Ramos (cell line): ENCODE measurements at regions not wholly inside any gene's neighbourhood (a gene's known extent, or its start where the extent isn't known, plus 50 kb on each side); places are given as distances from the start of the nearest gene placed in this dataset.

Source experiments
- in situ Hi-C: fragments of 300-500 bp; cut with MboI; formaldehyde crosslinking; loops from one replicate; pipeline ENCODE4 v1.14.3; 2022; ENCODE audit warnings: low sequenced_read_pairs; ENCODE audit not compliant: unreplicated experiment

DNA sequence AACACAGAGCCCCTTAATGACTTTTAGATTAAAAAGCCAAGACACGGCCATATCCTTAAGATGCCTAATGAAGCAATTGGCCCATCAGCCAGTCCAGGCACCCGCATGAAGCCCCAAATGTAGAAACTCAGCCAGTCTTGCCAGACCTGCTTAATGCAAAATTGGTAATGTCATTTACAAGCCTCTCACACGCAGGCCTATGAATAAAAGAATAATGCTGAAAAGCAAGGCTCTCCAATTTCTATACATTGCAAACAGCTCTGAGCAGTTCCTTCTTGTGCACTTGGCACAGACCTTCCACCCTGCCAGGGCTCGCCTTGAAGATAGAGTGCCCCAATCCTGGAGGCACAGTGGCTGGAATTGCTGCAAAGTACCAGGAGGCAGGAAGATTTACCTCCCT lies 498.9 kb downstream of the NPHP4 start:
- in situ Hi-C loops, result no loop called here

GRCh38 chr1:5492846-5493245 lies 499.4 kb downstream of the NPHP4 start:
- in situ Hi-C loops, result no loop called here

DNA sequence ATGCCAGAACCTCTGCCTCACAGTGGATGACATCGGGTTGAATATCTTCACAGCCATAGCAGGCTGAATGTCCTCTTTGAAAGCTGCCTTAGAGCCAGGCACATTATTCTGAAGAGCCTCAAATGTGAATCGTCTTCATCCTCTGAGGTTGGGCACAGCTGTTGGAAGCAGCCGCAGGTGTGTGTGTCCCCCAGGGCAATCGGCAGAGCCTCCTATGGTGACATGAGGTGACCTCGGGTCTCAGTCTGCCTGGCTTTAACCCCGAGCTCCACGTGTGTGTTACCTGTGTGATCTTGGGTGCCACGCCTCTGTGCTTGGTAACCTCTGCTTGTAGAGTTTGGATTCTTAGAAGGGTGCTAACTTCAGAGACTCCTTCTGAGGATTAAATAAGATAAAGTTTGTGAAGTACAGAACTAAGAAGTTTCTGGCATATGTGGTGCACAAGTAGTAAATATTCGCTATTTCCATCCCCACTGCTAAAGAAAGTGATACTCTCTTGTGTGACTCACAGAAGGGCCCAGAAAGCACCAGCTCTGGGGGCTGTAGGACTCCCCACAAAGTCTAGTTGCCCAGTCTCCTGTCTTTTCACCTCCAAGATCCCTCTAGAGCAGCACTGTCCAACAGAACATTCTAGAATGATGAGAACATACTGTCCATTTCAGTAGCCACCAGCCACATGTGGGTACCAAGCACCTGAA lies 500.9 kb downstream of the NPHP4 start:
- in situ Hi-C loops, result no loop called here

GRCh38 chr1:5490635-5491034 lies 501.6 kb downstream of the NPHP4 start:
- in situ Hi-C loops, result no loop called here

GRCh38 chr1:5488448-5488847 lies 503.8 kb downstream of the NPHP4 start:
- in situ Hi-C loops, result no loop called here

GRCh38 chr1:5485968-5486696 lies 506.1 kb downstream of the NPHP4 start:
- in situ Hi-C loops, result no loop called here

DNA sequence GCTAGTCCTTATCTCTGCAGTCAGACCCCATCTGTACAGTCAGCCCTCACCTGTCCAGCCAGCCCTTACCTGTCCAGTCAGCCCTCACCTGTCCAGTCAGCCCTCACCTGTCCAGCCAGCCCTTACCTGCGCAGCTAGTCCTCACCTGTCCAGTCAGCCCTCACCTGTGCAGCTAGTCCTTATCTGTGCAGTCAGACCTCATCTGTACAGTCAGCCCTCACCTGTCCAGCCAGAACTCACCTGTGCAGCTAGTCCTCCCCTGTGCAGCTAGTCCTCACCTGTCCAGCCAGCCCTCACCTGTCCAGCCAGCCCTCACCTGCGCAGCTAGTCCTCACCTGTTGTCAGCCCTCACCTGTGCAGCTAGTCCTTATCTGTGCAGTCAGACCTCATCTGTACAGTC lies 506.8 kb downstream of the NPHP4 start:
- in situ Hi-C loops, result no loop called here

- in situ Hi-C loops, result no loop called here
Observed at GRCh38 chr1:5484451-5485165, 507.6 kb downstream of the NPHP4 start.

DNA sequence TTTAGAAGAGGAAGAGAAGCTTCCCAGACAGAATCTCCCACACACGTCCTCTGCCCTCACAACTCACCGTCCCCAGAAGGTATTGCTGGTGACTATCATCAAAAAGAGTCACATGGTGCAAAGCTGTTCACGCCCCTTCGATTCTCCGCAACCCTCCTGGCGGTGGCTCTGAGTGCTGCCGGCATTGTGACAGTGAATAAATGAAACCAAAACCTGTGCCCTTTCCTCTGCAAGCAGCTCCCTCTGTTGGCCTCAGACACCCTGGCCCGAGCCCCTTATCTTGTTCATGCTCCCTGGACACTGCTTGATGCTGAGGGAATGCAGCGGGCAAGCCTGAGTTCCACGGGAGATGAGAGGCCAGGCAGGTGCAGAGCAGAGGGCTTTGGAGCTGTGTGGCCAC lies 510.3 kb downstream of the NPHP4 start:
- in situ Hi-C loops, result no loop called here

- in situ Hi-C loops, result no loop called here
Observed at GRCh38 chr1:5480906-5481305, 511.3 kb downstream of the NPHP4 start.

GRCh38 chr1:5479876-5480646 lies 512.2 kb downstream of the NPHP4 start:
- in situ Hi-C loops, result no loop called here

DNA sequence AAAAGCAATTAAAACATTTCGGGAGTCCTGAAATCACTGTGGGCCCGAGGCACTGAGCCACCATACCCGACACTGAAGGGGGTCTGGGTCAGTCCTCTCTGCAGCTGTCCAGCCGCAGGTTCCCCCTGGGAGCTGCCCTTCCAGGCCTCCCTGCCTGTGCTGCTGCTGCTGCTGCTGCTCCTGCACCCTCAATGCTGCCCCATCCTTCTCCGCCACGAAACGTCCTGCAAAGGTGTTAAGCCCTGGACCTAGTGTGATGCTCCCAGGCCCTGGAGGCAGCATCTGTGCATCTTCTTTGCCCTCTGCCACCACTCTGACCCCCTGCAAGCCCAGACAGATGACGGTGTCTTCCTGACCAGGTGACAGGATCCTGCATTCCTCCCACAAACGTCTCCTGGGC lies 513.3 kb downstream of the NPHP4 start:
- in situ Hi-C loops, result no loop called here

DNA sequence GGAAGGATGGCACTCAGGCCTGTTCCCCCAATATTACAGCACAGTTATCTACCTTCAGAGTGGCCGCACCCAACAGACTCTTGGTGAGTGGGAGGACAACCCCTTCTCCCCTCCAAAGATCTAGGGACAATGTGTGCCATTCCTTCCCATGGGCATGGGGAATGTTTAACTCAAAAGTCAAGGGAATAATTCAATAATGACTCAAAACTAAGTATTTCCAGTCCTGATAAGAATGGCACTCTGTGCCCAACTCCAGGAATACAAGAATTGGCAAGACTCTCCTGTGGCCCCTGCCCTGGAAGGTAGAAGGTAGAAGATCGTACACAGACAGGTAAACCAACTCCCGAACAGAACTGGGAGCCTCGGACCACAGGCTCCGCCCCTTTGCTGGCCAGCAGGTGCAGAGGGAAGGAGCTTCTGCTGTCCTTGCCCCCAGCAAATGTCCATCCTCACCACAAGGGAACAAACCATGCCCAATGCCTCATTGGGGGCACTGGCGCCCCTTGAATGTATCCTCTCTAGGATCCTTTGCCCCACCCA lies 514.0 kb downstream of the NPHP4 start:
- in situ Hi-C loops, result no loop called here

- in situ Hi-C loops, result no loop called here
Observed at GRCh38 chr1:5477716-5478115, 514.5 kb downstream of the NPHP4 start.

GRCh38 chr1:5475572-5475971 lies 516.7 kb downstream of the NPHP4 start:
- in situ Hi-C loops, result no loop called here

DNA sequence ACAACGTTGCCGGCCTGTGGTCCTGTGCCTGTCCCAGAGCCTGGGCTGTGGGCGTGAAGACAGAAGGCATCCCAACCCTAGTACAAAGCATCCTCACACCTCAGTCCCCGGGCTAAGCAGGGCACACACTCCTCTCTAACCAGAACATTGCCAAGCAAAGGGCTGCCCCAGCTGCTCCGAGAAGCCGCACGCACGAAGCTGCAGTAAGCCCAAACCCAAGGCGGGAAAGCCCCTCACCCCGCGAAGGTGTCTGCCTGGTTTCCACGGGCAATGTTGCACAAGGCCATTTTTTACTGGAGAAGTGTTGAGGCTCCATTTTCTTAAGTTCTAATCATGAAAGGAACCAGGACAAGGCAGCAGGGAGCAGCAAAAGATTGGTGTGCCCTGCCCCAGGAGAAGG lies 519.0 kb downstream of the NPHP4 start:
- in situ Hi-C loops, result no loop called here

GRCh38 chr1:5466487-5466886 lies 525.7 kb downstream of the NPHP4 start:
- in situ Hi-C loops, result no loop called here

DNA sequence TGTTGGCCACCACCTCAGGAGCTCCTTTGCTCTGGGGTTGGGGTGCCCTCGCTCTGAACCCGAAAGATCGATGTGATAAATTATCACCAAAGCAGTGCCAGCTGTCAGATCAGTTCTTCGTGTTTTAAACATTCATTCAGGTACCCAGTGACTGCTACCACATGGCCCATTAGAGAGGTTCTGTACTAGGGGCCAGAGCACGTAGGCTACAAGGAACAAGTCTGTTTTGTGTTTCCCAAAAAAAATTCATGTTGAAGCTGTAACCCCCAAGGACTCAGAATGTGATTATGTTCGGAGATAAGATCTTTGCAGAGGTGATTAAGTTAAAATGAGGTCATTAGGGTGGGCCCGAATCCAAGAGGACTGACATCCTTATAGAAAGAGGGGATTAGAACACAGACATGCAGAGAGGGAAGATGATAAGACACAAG lies 526.9 kb downstream of the NPHP4 start:
- in situ Hi-C loops, result no loop called here

- in situ Hi-C loops, result no loop called here
Observed at GRCh38 chr1:5464366-5464765, 527.9 kb downstream of the NPHP4 start.

DNA sequence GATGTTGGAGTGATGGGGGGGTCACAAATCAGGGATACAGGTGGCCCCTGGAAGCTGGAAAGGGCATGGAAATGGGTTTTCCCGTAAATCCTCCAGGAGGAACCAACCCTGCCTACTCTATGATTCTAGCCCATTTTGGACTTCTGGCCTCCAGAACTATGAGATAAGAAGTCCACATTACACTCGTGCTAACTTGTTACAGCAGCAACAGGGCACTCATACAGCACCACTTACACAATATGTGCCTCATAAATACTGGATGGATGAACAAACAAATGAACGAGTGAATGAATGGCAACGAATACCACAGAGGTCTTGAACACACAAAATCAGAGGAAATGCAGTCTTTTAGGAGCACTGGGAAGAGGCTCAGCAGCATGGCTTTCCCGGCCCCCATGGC lies 531.3 kb downstream of the NPHP4 start:
- in situ Hi-C loops, result no loop called here
